ENCODE measurements at regions not wholly inside any gene's neighbourhood (a gene's known extent, or its start where the extent isn't known, plus 50 kb on each side); places are given as distances from the start of the nearest gene placed in this dataset.
A peak's percentile ranks its signal among the peaks of the same experiment; 100 is the strongest.
"Not testable (repeated sequence)": the region's sequence is repeated elsewhere in the genome, so short reads cannot be mapped to it uniquely, and the experiment has no call there.

DNA sequence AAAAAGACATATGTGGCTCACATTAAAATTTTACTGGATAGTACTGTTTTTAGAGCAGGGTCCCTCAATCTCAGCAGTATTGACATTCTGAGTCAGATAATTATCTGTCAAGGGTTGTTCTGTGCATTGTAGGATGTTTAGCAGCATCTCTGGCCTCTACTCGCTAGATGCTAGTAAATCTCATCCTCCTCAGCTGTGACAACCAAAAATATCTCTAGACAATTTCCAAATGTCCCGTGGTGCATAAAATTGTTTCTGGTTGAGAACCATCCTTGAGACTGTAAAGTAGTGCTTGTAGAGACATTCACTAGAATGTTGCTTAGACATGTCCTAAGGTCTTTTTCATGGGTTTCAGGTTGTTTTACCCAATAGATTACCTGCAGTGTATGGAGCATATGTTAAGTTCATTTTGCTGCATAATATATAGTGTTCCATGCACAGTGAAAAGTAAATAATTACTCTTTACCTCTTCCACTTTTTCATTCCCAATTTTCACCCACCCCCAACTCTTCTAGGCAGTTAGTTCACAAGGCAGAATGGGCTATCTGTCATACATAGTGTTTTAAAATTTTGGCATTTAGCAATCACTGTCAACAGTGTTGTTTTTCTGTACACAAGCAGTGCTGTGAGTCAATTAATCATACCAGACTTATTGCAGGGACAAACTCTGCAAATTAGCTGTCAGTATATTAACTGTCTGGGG is 200.2 kb upstream of the SLC38A2 start:
- no peak for DNase-seq (ENCODE audit: low spot score)

DNA sequence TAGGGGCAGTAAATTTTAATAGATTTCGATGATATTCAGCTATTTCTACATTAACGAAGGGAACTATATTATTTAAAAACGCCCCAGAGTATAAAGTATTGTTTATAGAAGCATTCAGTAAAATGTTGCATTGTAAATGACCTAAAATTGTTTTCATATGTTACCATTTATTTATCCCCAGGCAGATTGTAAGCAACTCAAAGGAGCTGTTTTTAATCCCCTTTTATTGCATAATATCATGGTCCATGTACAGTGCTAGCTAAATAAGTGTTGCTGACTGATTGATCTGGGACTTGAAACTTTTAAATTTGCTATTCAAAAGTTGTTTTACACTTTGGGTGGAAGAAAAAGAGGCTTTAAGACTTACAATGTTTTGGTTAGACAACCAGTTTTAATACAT is 199.0 kb upstream of the SLC38A2 start:
- DNase-seq (ENCODE audit: low spot score), result no peak

DNA sequence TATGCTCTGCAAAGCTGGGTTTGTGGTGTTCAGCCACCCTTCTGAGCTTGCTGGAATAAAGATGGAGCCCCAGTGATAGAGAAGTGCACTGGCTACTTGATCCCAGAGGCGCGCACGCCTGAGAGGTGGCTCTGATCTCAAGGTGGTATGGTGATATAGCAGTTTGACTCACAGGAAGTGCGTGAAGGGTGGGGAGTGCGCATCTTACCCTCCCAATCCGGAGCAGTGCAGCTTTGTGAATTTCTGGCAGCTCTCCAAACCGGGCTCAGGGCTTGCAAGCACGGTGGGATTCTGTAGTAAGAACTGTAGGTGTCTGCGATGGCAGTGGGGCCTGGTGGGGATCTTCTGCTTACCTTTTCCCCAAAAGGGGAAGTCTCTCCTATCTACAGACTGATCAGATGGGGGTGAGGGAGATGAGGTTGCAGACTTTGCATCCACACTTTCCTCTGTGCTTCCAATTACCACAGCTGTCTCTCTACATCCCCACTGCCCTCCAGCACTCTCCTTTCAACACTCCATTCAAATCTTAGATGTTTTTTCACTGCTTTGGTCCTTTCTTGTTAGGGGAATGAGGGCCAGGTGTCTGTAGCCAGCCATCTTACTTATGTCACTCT is 197.4 kb upstream of the SLC38A2 start:
- no peak for DNase-seq (ENCODE audit: low spot score)

- DNase-seq (ENCODE audit: low spot score), result no peak
Observed at GRCh38 chr12:46567667-46568066, 195.1 kb upstream of the SLC38A2 start.

DNA sequence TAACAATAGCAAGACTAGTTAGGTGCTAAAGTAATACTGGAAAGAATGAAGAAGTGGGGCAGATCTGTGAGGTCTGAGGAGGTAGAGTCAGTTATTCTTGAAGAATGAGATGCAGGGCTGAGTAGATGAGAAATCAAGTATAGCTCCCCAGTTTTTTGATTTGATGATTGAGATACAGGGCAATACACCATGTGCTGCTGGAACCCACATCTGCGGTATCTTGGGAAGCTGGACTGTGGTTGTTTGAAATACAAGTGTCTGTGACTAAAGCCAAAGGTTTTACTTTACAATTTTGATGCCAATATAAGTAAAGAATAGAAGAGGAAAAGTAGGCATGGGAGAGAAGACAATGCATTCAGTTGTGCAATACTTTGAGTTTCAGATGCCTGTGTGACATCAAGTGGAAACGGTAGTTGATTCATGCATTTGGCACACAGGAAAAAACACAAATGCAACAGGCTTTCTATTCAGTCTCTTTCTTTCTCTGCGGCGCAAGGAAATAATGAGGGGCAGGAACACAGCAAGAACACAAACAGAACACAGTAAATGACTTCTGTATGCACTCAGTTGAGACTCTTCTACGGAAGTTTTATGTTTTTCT is 190.2 kb upstream of the SLC38A2 start:
- no peak for DNase-seq (ENCODE audit: low spot score)

DNA sequence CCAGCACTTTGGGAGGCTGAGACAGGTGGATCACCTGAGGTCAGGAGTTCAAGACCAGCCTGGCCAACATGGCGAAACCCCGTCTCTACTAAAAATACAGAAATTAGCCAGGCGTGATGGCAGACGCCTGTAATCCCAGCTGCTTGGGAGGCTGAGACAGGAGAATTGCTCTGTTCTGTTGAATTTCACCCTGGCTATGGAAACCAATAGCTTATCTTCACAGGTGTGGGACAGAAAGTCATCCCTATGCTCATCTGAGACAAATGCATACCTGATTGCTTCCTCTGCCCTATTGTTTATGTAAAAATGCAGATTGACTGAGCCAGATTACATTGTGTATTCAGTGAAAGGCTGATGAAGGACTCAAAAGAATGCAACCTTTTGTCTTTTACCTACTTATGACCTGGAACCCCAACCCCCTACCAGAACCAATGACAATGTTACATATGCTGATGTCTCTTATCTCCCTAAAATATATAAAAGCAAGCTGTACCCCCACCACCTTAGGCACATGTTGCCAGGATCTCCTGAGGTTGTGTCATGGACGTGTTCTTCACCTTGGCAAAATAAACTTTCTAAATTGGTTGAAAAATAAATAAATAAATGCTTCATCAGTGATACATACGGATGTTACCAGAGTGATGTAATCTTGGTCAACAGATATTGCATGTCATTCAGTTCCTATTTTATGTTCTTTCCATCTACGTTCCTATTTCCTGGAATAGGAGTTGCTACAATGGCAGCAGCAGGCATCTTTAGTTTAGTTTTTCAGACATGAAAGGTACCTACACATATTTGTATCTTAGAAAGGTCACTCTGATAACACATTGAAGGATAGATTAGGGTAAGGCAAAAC is 189.4 kb upstream of the SLC38A2 start:
- DNase-seq (ENCODE audit: low spot score), result not testable (repeated sequence)

DNA sequence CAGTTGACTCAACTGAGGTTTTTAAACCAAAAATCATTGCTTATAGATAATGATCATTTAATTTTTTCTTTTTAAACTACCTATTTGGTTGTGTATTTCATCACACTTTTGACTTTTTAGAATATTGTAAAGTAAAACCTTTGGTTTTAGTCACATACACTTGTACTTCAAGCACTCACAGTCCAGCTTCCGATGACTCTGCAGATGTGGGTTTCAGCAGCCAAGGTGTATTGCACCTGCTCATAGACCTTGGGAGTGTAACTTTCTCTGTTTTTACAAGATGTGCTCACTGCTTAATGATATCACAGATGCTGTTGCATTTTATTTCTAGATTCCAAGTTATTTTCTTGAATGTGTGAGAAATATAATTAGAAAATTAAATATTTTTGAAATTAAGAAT is 188.3 kb upstream of the SLC38A2 start:
- DNase-seq (ENCODE audit: low spot score), result no peak

- no peak for DNase-seq (ENCODE audit: low spot score)
Observed at GRCh38 chr12:46560089-46560488, 187.5 kb upstream of the SLC38A2 start.

- no peak for DNase-seq (ENCODE audit: low spot score)
Observed at GRCh38 chr12:46559311-46559710, 186.7 kb upstream of the SLC38A2 start.

DNA sequence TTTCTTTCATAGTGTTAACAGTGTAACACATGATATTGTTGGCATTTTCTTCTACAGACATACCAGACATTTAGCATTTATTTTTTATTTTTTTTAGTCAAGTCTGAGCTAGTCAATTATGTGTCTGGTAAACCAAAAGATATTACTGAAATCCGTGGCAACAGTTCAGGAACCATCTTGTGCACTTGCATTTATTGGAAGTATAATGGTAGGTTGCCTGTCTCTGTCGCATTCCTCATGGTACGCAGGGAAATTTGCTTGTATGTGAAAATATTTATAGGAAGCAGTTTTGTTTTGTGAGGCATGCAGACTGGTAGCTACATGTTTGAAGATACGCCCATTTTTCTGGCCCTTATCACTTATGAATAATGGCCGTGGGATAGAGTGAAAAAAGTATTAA is 186.1 kb upstream of the SLC38A2 start:
- no peak for DNase-seq (ENCODE audit: low spot score)

DNA sequence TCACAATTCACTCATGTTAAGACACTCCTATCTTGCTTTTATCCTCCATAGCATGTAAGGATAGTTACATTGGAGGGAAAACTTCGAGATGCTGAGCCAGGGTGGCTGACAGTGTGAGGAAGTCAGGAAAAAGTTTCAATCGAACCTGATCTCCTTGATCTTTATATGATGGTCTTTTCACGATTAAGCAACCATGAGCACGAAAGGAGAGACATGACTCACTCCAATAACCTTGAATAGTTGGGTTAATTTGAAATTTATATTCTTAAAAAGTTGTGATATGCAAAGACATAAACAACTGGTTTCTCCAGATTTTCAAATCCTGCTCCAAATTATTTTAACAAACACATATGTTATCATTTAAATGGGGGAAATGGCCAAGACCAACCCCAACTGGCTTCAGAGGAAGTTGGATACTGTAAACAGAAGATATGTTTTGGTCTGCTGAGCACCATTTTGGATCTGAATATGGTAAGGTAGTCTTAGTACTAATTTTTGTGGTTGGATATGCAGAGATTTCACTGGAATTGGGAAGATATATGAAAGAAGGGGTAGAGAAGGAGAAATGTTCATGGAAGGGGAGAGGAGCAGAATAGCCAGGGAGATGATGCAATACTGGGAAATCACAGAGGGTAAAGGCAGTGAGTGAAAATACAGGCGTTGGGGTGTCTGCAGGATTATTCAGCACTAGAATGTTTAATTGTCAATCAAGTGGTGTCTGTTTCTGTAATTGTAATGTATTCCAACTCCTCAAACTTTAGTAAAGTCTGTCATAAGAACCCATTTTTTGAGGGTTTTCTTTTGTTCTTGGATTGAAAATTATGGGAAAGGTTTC is 185.2 kb upstream of the SLC38A2 start:
- no peak for DNase-seq (ENCODE audit: low spot score)

- DNase-seq (ENCODE audit: low spot score), result no peak
Observed at GRCh38 chr12:46556819-46557524, 184.4 kb upstream of the SLC38A2 start.

DNA sequence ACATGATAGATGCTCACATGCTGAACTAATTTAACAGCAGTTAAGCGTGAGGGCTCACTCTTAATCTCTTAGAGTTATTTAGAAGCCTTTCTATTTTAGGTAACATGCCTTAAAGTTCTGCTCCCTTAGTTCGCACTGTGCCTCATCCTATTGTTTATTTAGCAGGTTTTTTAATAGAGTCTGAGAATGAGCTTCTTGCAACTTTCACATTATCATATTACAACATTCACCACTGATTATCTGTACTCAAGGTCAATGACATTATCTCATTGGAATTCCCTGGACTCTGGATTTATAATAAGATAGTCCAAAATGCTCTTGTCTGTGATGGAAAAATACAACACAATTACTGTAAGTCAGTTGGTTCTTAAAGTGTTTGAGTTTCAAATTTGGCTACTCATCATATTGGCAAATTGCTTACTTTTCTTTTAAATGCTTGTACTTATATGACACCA is 183.6 kb upstream of the SLC38A2 start:
- peak; percentile 24 for DNase-seq (ENCODE audit: low spot score)

DNA sequence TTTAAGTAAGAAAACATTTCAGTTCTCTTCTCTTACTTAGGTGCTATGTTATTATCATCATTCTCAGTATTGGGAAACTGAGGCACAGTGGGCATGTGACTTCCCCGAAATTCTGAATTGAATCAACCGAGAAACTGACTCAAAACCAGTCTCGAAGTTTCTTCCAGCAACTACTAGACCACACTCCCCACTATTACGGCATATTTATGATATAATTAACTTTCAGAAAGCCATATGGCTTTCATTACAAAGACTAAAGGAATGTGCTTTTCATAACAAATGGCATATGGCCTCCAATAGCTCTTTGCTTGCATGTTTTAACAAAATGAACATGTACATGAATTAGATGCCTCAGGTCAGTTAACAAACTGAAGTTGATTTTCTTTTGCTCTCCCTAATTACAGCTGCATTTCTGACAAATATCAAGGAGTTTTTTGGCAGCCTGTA is 182.9 kb upstream of the SLC38A2 start:
- DNase-seq (ENCODE audit: low spot score), result peak; percentile 31

GRCh38 chr12:46554460-46554859 is 181.9 kb upstream of the SLC38A2 start:
- DNase-seq (ENCODE audit: low spot score), result no peak

DNA sequence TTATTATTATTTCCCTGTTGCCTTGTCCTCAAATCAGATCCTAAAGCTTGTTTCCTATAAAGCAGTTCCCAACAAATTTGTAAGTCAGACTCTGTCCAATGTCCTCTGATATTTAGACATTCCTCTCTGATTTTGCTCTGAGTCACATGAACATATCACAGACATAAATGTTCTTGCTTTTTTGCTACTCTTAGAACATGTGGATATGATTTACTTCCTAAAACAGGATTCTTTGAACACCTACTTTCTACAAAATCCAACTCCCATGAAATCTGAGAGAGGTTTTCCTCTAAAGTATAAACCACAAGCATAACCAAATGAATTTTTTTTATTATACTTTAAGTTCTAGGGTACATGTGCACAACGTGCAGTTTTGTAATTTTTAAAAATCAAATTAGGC is 181.3 kb upstream of the SLC38A2 start:
- no peak for DNase-seq (ENCODE audit: low spot score)

GRCh38 chr12:46553266-46553665 is 180.7 kb upstream of the SLC38A2 start:
- DNase-seq (ENCODE audit: low spot score), result no peak

GRCh38 chr12:46550266-46550879 is 177.8 kb upstream of the SLC38A2 start:
- no peak for DNase-seq (ENCODE audit: low spot score)

DNA sequence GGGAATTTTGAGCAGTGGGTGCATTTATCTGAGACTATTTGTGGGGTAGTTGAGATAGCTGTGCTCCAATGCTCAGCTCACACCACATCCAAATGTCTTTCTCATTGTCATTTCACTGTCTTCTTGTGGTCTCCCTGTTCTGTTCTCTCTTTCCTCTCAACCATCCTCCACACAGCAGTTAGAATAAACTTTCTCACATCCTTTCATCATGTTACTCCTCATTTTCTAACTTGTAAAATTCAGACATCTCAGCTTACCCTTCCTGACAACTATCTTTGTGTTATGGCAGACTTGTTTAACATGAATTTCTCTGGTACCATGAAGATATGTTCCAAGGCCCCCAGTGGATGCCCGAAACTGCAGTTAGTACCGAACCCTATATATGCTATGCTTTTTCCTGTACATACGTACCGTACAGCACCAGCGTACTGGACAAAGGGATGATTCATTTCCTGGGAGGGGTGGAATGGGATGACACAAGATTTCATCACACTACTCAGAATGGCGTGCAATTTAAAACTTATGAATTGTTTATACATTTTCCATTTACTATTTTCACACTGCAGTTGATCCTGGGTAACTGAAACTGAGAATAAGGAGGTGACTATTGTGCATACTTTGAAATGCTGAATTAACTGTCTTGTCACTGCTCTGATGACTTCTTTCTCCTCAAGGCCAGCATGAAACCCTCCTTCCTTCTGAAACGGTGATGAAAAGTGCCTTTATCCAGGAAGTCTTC is 177.1 kb upstream of the SLC38A2 start:
- peak; percentile 32 for DNase-seq (ENCODE audit: low spot score)

- DNase-seq (ENCODE audit: low spot score), result no peak
Observed at GRCh38 chr12:46548605-46549071, 176.1 kb upstream of the SLC38A2 start.
